Hematopoietic multipotent progenitor cell (in vitro differentiated cells): ENCODE measurements at regions not wholly inside any gene's neighbourhood (a gene's known extent, or its start where the extent isn't known, plus 50 kb on each side); places are given as distances from the start of the nearest gene placed in this dataset.

ENCODE experiments used
- DNase-seq, 3 donors: peaks; one replicate each; pipeline ENCODE4 v3.0.0-alpha.2; 2011 to 2015; ENCODE audit warnings: low read depth in 2 of 3, low spot score in 2 of 3

DNA sequence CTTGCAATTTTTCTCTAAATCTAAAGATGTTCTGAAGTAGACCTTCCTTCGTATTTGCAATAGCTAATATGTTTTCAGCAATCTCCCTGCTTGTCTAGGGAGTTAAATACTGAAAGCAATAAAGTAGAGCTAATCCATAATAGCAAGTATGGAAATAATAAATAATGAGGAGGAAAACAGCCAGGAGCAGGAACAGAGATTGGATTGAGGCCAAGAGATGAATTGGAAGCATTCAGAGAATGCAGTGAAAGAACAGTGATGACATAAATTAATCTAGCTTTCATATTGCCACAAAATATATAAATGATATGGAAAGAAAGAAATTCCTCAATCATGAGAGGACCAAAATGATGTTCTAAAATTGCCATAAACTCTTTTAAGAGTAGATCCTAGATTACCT, 679.7 kb downstream of the METTL4 start:
- no peak for DNase-seq

GRCh38 chr18:1892191-1892590, 679.1 kb downstream of the METTL4 start:
- no peak for DNase-seq

DNA sequence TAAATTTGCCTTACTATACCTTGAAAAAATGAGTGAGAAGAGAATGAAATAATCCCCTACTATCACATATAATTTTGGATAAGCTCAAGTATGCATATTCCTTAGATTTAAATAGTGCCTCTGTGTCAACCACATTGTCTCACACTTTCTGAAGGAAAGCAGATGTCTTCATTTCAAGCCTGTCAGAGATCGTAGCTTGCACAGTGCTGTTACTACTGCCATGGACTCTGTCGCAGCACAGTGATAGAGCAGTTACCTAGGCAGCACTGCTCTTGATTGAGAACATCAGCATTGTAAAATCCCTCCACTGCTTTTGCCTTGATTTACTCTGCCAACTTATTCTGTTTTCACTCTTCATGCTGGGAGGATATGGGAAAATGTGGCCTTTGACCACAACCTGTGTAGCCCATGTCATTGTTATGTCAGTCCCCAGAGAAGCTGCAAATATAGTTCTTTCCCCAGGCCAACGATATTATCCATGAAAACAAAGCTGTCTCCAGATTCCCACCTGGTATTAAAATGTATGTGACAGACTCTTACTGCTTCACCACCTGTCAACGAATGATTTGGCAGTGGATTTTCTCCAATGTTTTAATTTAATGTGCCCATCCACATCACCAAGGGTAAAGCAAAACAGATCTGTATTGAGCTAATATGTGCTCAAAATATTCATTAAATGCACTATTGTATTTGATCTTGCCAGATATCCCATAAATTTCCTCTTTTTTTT, 675.7 kb downstream of the METTL4 start:
- no peak for DNase-seq

GRCh38 chr18:1906421-1906820, 664.9 kb downstream of the METTL4 start:
- no peak for DNase-seq

- no peak for DNase-seq
These were observed 663.7 kb downstream of the METTL4 start for GRCh38 chr18:1907470-1908206.

GRCh38 chr18:1914489-1914888, 656.8 kb downstream of the METTL4 start:
- DNase-seq, result no peak

- no peak for DNase-seq
These were observed 654.3 kb downstream of the METTL4 start for GRCh38 chr18:1916869-1917523.

DNA sequence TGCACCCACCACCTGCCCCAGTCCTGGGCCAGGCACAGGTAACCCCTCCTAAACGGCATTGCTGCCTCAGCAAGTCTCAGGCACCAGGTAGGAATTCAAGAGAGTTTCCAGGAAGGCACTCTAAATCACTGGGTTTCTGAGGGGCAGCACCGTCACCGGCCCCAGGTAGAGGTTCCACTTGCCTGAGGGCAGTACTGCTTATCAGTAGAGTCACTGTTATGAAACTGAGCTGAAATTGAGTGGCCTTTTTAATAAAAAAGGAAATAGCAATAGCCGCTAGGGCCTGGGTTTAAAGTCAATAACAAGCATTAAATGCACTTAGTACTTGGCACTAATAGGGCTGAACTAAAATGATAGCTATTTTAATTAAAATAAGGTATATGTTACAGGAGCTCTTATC, 653.7 kb downstream of the METTL4 start:
- DNase-seq, result no peak

GRCh38 chr18:1922066-1922465, 649.2 kb downstream of the METTL4 start:
- peak in 1 of 3 donors; percentile 45 for DNase-seq

DNA sequence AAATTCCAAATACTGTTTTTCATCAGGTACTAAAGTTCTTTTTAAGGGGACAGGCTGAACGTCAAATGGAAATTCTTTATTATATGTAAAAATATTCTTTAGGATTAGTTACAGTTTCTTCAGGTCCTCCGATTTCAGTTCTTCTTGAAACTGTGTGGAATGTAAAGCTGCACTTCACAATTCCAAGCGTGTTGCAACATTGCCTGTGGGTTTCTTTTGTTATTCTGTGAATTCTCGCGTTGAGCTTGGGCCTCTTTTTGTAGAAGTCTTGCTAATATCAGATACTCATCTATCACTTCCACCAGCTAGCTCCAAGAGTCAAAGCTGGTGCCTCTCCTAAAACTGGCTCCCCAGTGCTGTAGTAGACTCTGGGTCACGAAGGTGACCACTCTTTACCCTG, 642.6 kb downstream of the METTL4 start:
- no peak for DNase-seq

- no peak for DNase-seq
These were observed 641.6 kb downstream of the METTL4 start for GRCh38 chr18:1929720-1930119.

DNA sequence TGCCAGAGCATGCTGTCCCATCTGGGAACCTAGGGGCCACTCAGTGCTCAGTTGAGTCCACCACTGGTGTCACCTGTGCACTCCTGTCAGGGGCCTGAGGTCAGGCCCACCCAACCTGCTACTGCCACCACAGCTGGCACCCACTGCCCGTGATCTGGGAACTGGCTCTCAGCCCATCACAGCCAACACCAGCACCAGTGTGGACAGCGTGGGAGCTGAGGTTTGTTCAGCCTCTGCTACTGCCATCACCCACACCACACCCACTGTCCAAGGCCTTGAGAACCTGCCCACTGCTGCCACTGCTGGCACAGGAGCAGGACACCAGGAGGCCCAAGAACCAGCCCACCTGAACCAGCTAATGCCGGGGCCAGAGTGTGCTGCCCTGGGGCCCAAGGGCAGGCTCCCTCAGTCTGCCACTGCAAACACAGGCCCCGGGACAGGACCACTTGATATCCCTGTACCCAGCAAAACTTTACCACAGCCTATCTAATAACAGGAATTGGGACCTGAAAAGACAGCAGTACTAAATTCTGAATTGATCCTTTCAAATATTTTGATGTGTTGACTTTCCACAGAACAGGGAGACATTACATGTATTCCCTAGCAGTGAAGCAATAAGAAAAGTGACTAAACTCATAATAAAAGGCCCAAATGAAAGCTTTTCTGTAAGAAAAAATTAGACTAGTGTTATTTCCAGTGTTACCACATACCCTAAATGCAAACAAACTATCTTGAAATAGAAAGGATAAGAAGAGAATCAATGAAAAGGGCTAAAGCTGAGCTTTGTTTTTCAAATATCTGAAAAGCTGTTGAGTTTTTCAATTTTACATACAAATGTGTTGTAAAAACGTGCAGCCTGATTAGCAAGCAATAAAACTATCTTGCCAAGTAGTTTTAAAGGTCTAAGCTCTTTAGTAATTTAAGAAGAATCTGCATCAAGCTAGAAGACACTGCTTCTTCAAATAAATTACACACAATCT, 640.7 kb downstream of the METTL4 start:
- DNase-seq, result no peak

DNA sequence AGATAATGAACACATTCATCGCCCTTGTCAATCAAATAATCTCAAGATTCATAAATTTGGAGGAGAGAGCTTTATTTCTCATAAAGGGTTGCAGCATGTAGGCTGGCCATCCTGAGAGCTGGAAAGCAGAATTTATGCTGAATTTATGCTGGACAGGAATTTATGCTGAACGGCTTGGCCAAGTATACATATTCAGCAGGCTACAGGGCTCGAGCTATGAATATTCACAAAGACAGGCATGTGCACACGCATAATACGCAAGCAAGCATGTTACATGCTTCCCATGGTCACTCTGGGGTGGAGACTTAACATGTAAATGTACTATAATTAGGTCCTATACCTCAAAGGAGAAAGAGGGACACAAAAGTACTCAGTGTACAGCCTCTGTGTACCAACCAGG, 618.8 kb downstream of the METTL4 start:
- no peak for DNase-seq

DNA sequence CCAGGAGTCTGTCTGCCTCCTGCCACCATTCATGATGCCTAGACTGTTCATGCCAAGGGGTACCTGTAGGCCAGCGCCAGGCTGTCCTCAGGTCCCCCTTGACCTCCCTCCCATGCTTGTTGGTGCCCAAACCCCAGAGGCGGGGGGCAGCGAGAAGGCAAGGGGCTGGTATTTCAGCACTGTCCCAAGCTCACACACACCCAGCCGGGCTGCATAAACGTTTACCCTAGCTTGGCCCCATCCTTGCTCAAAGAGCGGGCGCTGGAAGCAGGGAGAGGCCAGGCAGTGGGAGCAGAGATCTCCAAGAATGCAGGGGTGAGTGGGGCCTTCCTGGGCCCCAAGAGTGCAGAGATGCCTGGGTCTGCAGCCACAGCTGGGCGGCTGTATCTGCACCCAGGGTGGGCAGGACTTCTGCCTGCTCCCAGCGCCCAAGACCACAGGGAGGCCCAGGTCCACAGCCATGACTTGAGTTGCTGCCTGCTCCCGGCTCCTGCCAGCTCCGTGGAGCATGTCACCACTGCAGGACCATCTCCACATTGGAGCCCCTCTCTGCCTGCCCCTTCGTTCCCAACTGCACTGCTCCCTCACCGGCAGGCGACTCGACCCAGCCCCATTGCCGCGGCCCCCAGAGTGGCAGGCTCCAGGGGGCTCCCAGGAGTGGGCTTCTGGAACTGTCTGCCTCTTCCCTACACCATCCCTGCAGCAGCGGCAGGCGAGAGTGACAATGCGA, 616.6 kb downstream of the METTL4 start:
- DNase-seq, result no peak

DNA sequence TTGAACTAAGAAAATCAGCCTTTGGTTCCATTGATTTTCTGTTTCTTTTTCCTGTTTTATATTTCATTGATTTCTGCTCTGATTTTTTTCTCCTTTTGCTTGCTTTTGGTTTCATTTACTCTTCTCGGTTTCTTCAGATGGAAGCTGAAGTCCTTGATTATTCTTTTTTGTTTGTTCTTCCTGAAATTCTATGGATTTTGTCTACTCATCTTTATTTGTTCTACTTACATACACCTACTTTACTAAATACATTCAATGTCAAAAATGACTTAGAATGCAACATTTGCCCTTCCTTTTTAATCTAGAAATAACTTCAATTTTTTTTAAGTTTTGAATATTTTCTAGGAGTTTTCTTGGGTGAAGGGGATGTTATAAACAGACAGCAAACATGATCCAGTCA, 612.5 kb downstream of the METTL4 start:
- DNase-seq, result no peak

DNA sequence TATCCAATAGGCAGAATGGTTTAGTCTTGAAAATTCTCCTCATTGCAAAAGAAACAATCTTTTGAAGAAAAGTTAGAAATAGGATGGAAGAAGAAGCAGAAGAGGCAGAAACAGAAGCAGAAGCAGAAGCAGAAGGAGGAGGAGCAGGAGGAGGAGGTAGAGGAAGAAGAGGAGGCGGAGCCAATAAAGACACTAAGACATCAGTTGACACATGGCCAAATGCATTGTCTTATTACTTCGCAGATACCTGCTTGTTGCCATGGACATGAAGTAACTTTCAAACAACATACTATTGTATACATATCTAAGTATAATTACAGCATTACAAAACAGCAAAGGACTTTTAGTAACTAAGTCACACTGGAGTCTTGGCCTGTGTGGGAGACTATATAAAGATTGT, 606.3 kb downstream of the METTL4 start:
- DNase-seq, result no peak

DNA sequence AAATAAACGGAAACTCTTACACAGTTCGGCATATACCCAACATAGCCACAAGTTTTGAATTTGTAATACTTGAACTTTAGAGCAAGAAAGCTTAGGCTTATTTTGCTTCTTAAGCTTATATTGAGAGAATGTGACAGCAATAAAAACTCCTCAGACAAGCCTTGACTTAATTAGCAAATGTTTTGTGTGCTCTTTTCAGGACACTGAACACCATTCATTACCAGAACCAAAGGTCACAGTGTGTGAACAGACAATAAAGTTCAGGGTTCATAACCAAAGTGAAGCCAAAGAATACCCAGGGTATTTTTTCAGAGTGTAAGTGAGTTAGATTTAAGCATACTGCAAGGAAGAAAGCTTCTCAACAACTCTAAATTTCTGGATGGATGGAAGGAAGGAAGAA, 605.8 kb downstream of the METTL4 start:
- DNase-seq, result no peak

DNA sequence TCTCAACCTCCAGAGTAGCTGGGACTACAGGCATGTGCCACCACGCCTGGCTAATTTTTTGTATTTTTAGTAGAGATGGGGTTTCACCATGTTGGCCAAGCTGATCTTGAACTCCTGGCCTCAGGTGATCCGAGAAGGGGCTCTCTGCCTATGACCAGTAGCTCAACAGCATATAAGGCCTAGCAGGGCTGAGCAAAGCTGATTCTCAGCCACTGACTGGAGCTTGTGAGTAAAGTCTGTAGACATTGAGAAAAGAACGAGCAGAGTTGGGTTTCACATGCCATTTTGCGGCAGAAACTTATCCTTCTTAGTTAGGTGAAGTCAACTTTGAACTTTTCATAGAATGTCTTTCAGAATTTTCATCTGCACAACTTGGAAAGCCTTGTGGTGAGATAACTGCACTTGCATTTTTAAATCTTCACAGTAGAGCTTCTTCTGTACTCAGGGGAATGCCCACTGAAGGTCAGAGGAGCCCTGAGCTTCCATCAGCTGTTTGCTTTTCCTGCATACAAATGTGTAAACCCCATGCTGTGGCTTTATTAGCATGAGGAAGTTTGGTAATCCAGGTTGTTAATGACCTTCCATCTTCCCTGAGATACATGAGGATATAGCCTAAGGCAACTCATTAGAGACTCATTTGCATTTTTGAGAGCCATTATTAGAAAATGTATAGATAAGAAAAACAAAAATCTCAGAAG, 602.4 kb downstream of the METTL4 start:
- DNase-seq, result no peak

GRCh38 chr18:1976484-1976883, 594.8 kb downstream of the METTL4 start:
- no peak for DNase-seq
